GM23248 (cell line): ENCODE measurements at regions not wholly inside any gene's neighbourhood (a gene's known extent, or its start where the extent isn't known, plus 50 kb on each side); places are given as distances from the start of the nearest gene placed in this dataset.

Source experiments
- EZH2 ChIP-seq: fragments of 200-600 bp; sonication (generic); IDR thresholded peaks from 2 replicates; pipeline ENCODE4 v1.6.1; 2018; ENCODE audit warnings: antibody characterized with exemption, mild to moderate bottlenecking; ENCODE audit not compliant: insufficient read depth, poor library complexity, severe bottlenecking
- EZH2phosphoT487 ChIP-seq: fragments of 200-600 bp; sonication (generic); IDR thresholded peaks from 2 replicates; pipeline ENCODE4 v1.6.1; 2018; ENCODE audit warnings: antibody characterized with exemption, moderate library complexity, mild to moderate bottlenecking, low read depth; ENCODE audit not compliant: insufficient read depth

GRCh38 chr7:42457663-42458062 lies 220.7 kb upstream of the GLI3 start:
- TF ChIP-seq EZH2 (no peak), EZH2phosphoT487 (no peak)
